Fibroblast of mammary gland (primary cell): ENCODE measurements at regions not wholly inside any gene's neighbourhood (a gene's known extent, or its start where the extent isn't known, plus 50 kb on each side); places are given as distances from the start of the nearest gene placed in this dataset.
A peak's percentile ranks its signal among the peaks of the same experiment; 100 is the strongest.

Experiments used
- DNase-seq: peaks from one replicate; pipeline ENCODE4 v3.0.0-alpha.2; 2010; ENCODE audit warnings: low read depth
- H3K4me3 ChIP-seq: 2 replicates; pipeline ENCODE4 v1.5.1; 2011; ENCODE audit warnings: low read depth, mild to moderate bottlenecking, low read length, moderate library complexity; ENCODE audit not compliant: control insufficient read depth
- TF ChIP-seq, protein P1 (sequence below): conservative IDR thresholded peaks from 2 replicates; pipeline ENCODE4 v1.5.1; 2011; ENCODE audit warnings: low read depth, low read length, inconsistent platforms; ENCODE audit not compliant: control insufficient read depth, insufficient read depth

DNA sequence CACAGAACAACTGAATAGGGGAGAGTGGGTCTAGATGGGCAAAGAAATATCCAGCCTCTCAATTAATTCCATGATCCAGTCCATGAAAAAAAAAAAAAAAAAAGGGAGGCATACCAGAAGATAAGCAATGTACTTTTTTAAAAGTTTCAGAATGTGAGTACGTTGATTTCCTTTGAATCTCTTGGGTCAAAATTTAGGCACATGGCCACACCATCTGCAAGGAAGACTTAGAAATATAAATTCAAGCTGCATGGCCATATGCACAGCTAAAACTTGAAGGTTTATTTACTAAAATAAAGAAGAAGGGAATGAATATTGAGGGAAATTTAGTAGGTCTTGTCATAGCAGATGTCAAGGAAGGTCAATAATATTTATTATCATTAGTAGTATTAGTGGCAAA, 286.5 kb upstream of the CDH7 start:
- no peak overlapping the region for H3K4me3 ChIP-seq
- no peak for DNase-seq
- TF ChIP-seq, protein P1, sequence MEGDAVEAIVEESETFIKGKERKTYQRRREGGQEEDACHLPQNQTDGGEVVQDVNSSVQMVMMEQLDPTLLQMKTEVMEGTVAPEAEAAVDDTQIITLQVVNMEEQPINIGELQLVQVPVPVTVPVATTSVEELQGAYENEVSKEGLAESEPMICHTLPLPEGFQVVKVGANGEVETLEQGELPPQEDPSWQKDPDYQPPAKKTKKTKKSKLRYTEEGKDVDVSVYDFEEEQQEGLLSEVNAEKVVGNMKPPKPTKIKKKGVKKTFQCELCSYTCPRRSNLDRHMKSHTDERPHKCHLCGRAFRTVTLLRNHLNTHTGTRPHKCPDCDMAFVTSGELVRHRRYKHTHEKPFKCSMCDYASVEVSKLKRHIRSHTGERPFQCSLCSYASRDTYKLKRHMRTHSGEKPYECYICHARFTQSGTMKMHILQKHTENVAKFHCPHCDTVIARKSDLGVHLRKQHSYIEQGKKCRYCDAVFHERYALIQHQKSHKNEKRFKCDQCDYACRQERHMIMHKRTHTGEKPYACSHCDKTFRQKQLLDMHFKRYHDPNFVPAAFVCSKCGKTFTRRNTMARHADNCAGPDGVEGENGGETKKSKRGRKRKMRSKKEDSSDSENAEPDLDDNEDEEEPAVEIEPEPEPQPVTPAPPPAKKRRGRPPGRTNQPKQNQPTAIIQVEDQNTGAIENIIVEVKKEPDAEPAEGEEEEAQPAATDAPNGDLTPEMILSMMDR: no peak

DNA sequence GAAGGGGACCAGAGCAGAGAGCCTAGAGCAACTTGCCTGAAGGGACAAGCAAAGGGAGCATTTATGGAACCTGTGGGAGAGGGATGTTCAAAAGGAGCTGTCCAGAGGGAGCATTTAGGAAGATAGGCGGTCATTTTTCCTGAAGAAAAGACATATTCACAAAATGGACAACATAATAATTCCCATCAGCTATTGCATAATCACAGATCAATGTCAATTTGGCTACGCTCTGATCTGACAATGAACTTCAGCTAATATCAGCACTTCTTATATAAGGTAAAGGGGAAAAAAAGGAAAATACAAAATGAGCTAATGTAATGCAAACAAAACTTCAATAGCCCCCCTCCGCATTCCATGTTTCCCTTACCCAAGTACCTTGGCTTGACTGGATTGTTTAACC, 291.1 kb upstream of the CDH7 start:
- H3K4me3 ChIP-seq: no peak overlapping the region
- DNase-seq: no peak
- TF ChIP-seq, protein P1: no peak

DNA sequence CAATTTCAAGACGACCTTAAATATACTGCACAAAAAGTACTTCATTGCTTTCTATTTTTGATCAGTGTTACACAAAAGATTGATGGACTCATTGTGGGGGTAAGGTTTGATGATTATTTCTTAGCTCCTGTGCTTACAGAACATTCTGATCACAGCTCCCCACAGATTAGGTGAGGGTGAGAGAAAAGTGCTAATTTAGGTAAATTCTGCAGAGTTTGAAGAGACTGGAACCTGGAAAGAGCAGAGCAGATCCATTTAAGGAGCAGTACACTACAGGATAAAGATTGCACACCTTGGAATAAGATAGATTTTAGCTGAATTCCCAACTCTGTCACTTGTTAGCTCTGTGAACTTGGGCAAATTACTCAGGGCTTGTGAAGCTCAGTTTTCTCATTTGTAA, 291.9 kb upstream of the CDH7 start:
- H3K4me3 ChIP-seq: no peak overlapping the region
- DNase-seq: no peak
- TF ChIP-seq, protein P1: no peak

DNA sequence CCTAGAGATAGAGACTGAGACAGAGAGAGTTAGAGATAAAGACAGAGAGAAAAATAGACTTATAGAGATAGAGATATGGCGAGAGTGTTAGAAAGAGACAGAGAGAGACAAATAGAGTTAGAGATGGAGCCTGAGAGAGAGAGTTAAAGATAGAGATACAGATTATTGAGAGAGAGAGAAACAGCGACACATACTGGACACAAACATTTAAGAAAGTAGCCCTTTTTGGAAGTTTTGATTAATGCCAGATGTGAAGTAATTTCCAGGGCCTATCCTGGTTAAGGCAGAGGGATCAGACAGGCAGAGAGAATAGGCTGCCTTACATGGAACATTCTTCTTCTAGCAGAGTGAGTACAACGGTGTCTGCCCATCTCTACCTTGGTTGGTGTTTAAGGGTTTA, 311.6 kb upstream of the CDH7 start:
- TF ChIP-seq, protein P1: no peak
- DNase-seq: peak; percentile 2
- no peak overlapping the region for H3K4me3 ChIP-seq

DNA sequence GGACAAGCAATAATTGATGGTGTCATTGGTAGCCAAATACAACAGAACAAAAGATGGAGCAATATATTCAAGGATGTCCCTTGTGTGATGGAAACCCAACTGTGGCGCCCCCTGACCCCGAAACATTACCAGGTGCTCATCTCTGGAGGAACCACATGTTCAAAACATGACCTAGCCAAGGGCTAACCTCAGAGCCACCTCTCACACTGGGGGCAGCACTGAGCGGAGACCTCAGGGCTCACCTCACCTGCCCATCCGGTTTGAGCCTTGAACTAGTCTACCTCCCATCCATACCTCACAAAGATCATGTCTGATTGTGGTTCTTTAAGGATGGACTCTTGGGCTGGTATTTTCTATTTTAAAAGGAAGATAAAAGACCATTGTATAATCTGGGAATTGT, 314.4 kb upstream of the CDH7 start:
- TF ChIP-seq, protein P1: no peak
- no peak overlapping the region for H3K4me3 ChIP-seq
- no peak for DNase-seq

DNA sequence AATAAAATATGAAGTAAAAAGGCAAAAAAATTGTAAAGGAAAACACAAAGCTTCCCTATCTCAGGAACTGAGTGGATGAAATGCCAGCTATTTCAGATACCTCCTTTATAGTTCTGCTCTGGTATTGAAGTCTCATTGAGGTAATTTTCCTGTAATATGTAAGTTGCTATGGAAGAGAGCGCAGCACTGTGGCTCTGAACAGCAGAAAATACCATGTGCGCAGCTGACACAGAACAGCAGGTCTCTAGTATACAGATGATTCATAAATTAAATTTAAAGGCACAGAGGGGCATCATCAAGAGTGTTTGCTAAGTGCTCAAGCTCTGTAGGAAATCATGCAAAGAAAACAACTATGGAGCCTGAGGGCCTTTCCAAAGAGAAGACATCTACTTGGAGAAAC, 315.3 kb upstream of the CDH7 start:
- TF ChIP-seq, protein P1: no peak
- no peak for DNase-seq
- H3K4me3 ChIP-seq: no peak overlapping the region

DNA sequence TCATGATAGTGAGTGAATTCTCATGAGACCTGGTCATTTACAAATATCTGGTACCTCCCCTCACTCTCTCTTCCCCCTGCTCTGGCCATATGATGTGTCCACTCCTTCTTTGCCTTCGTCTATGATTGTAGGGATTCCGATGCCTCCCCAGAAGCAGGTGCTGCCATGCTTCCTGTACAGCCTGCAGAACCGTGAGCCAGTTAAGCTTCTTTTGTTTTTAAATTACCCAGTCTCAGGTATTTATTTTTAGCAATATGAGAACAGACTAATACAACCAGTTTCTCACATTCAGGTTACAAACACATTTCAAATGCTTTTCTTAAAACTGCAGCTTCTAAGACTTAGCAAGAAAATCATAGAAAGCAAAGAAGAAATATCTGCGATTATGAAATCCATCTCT, 321.2 kb upstream of the CDH7 start:
- TF ChIP-seq, protein P1: no peak
- no peak for DNase-seq

More for the DNA sequence above, 321.2 kb upstream of the CDH7 start:
- no peak overlapping the region for H3K4me3 ChIP-seq
